ENCODE measurements at regions not wholly inside any gene's neighbourhood (a gene's known extent, or its start where the extent isn't known, plus 50 kb on each side); places are given as distances from the start of the nearest gene placed in this dataset.

GRCh38 chr9:28528049-28528448 is 954.8 kb upstream of the C9orf72 start:
- Histone ChIP-seq H3K9me3 (no peaks in the 10 kb centered on the region), H3K27me3 (no peaks in the 10 kb centered on the region), H3K27ac (no peak overlapping the region), H3K4me3 (no peak overlapping the region), H3K36me3 (no peaks in the 10 kb centered on the region), H3K4me1 (ENCODE audit: insufficient read depth) (no peaks in the 10 kb centered on the region)
- 64 to 67% (median 67%) methylated on average over 1 of the region's 1 CpG for WGBS, 3 donors
- no peak for DNase-seq
- TF ChIP-seq EP300 (IDR thresholded peaks at IDR 0.05) = no peak
- TF ChIP-seq POLR2A (IDR thresholded peaks at IDR 0.05) = no peak
- TF ChIP-seq CTCF (IDR thresholded peaks at IDR 0.05) = no peak
- intact Hi-C loops (cut with DNase I) = no loop called here

- WGBS, 3 donors = 77 to 81% (median 80%) methylated on average over 3 of the region's 3 CpGs
Observed at GRCh38 chr9:28538132-28538531, 964.9 kb upstream of the C9orf72 start.

GRCh38 chr9:28539434-28540070 is 966.3 kb upstream of the C9orf72 start:
- whole genome bisulfite sequencing, 3 donors = 42 to 83% (median 54%) methylated on average over 1 of the region's 1 CpG
- H3K27me3 ChIP-seq = no peaks in the 10 kb centered on the region
- intact Hi-C loops (cut with DNase I) = no loop called here
- no peaks in the 10 kb centered on the region for H3K4me1 ChIP-seq (ENCODE audit: insufficient read depth)
- TF ChIP-seq CTCF (IDR thresholded peaks at IDR 0.05) (no peak), POLR2A (IDR thresholded peaks at IDR 0.05) (no peak), EP300 (IDR thresholded peaks at IDR 0.05) (no peak)
- H3K4me3 ChIP-seq = no peak overlapping the region
- H3K9me3 ChIP-seq = no peaks in the 10 kb centered on the region
- no peak for DNase-seq
- H3K27ac ChIP-seq = no peak overlapping the region
- no peaks in the 10 kb centered on the region for H3K36me3 ChIP-seq

More at GRCh38 chr9:28538132-28538531, 964.9 kb upstream of the C9orf72 start:
- intact Hi-C loops (cut with DNase I) = no loop called here
- Histone ChIP-seq H3K27me3 (no peaks in the 10 kb centered on the region), H3K36me3 (no peaks in the 10 kb centered on the region), H3K27ac (no peak overlapping the region), H3K9me3 (no peaks in the 10 kb centered on the region), H3K4me1 (ENCODE audit: insufficient read depth) (no peaks in the 10 kb centered on the region), H3K4me3 (no peak overlapping the region)
- no peak for TF ChIP-seq EP300 (IDR thresholded peaks at IDR 0.05)
- TF ChIP-seq CTCF (IDR thresholded peaks at IDR 0.05) = no peak
- TF ChIP-seq POLR2A (IDR thresholded peaks at IDR 0.05) = no peak
- DNase-seq = no peak

- TF ChIP-seq CTCF (IDR thresholded peaks at IDR 0.05) (no peak), EP300 (IDR thresholded peaks at IDR 0.05) (no peak), POLR2A (IDR thresholded peaks at IDR 0.05) (no peak)
- 58 to 68% (median 63%) methylated on average over 4 of the region's 4 CpGs for WGBS, 3 donors
- Histone ChIP-seq H3K27me3 (no peaks in the 10 kb centered on the region), H3K36me3 (no peaks in the 10 kb centered on the region), H3K4me1 (ENCODE audit: insufficient read depth) (no peaks in the 10 kb centered on the region), H3K4me3 (no peak overlapping the region), H3K9me3 (no peaks in the 10 kb centered on the region), H3K27ac (no peak overlapping the region)
- intact Hi-C loops (cut with DNase I) = no loop called here
- no peak for DNase-seq
Observed at GRCh38 chr9:28542928-28543327, 969.6 kb upstream of the C9orf72 start.

Data from ovary (tissue), 7 donors.